ENCODE measurements at regions not wholly inside any gene's neighbourhood (a gene's known extent, or its start where the extent isn't known, plus 50 kb on each side); places are given as distances from the start of the nearest gene placed in this dataset.

DNA sequence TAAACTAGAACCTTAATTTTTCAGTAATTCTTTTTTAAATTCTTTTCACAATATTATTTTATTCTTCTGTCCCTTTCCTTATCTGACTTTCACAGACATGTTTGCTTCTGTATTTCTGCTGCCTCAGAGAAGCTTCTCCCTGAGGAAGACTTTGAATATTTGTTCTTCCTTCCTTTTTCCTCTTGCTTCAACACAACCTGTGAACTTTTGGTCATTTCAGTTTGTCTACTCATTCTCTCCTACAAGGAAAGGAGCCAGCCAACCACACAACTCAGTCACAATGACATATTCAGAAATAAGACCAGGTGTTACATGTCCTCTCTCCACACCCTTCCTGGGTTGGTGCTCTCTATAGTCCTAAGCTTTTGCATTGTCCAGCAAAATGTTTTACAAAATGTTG is 310.4 kb downstream of the TFAP2B start:
- ChIA-PET POLR2A (no interaction called here), CTCF (no interaction called here)
- no peak for DNase-seq (ENCODE audit: extremely low spot score)
- TF ChIP-seq BHLHE40 (IDR thresholded peaks at IDR 0.05; ENCODE audit: borderline replicate concordance) = no peak
- TF ChIP-seq ARNT (IDR thresholded peaks at IDR 0.05) = no peak
- no peak for TF ChIP-seq FOXA1 (IDR thresholded peaks at IDR 0.05)
- TF ChIP-seq SUZ12 (IDR thresholded peaks at IDR 0.05) = no peak
- no peak for TF ChIP-seq L3MBTL2 (conservative IDR thresholded peaks at IDR 0.05)
- no peak for TF ChIP-seq FOXK2 (IDR thresholded peaks at IDR 0.05)
- TF ChIP-seq LEF1 (IDR thresholded peaks at IDR 0.05; ENCODE audit: borderline replicate concordance) = no peak
- TF ChIP-seq CTBP1 (IDR thresholded peaks at IDR 0.05; ENCODE audit: borderline replicate concordance) = no peak
- TF ChIP-seq SP1 (IDR thresholded peaks at IDR 0.05) = no peak
- no peak for TF ChIP-seq NFRKB (IDR thresholded peaks at IDR 0.05)
- TF ChIP-seq ELF4 (IDR thresholded peaks at IDR 0.05) = no peak
- TF ChIP-seq, protein P1, sequence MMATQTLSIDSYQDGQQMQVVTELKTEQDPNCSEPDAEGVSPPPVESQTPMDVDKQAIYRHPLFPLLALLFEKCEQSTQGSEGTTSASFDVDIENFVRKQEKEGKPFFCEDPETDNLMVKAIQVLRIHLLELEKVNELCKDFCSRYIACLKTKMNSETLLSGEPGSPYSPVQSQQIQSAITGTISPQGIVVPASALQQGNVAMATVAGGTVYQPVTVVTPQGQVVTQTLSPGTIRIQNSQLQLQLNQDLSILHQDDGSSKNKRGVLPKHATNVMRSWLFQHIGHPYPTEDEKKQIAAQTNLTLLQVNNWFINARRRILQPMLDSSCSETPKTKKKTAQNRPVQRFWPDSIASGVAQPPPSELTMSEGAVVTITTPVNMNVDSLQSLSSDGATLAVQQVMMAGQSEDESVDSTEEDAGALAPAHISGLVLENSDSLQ (IDR thresholded peaks at IDR 0.05) = no peak
- TF ChIP-seq FOXM1 (IDR thresholded peaks at IDR 0.05; ENCODE audit: borderline replicate concordance) = no peak
- TF ChIP-seq TARDBP (IDR thresholded peaks at IDR 0.05) = no peak
- no peak for TF ChIP-seq HDGF (IDR thresholded peaks at IDR 0.05; ENCODE audit: borderline replicate concordance)

DNA sequence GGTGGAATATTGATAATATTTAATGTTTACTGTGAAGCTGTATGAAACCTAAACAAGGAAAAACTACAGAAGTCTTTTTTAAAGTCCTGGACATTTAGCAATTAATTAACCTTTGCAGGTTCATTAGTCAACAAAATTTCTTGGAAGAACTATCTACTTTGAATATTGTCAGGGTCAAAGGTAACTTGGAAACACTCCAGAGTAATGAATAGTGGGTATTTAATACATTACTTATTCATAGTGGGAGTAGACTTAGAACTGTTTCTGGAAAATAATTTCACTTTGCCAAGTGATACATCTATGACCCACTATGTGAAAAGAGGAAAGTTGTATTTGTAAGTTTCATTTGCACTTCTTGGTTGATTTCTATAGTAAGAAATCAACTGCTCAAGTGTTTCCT is 319.1 kb downstream of the TFAP2B start:
- ChIA-PET POLR2A (no interaction called here), CTCF (no interaction called here)
- TF ChIP-seq SP1 (IDR thresholded peaks at IDR 0.05) = no peak
- no peak for TF ChIP-seq ZNF384 (IDR thresholded peaks at IDR 0.05)
- TF ChIP-seq CTBP1 (IDR thresholded peaks at IDR 0.05; ENCODE audit: borderline replicate concordance) = no peak
- TF ChIP-seq HDGF (IDR thresholded peaks at IDR 0.05; ENCODE audit: borderline replicate concordance) = no peak
- no peak for TF ChIP-seq TARDBP (IDR thresholded peaks at IDR 0.05)
- TF ChIP-seq L3MBTL2 (conservative IDR thresholded peaks at IDR 0.05) = no peak
- TF ChIP-seq, protein P1 (IDR thresholded peaks at IDR 0.05) = no peak
- no peak for TF ChIP-seq FOXK2 (IDR thresholded peaks at IDR 0.05)
- TF ChIP-seq BHLHE40 (IDR thresholded peaks at IDR 0.05; ENCODE audit: borderline replicate concordance) = no peak
- TF ChIP-seq SUZ12 (IDR thresholded peaks at IDR 0.05) = no peak
- no peak for TF ChIP-seq ARNT (IDR thresholded peaks at IDR 0.05)
- TF ChIP-seq ELF4 (IDR thresholded peaks at IDR 0.05) = no peak
- TF ChIP-seq FOXM1 (IDR thresholded peaks at IDR 0.05; ENCODE audit: borderline replicate concordance) = no peak
- no peak for TF ChIP-seq NFRKB (IDR thresholded peaks at IDR 0.05)
- TF ChIP-seq FOXA1 (IDR thresholded peaks at IDR 0.05) = no peak
- no peak for TF ChIP-seq LEF1 (IDR thresholded peaks at IDR 0.05; ENCODE audit: borderline replicate concordance)
- DNase-seq (ENCODE audit: extremely low spot score) = no peak

DNA sequence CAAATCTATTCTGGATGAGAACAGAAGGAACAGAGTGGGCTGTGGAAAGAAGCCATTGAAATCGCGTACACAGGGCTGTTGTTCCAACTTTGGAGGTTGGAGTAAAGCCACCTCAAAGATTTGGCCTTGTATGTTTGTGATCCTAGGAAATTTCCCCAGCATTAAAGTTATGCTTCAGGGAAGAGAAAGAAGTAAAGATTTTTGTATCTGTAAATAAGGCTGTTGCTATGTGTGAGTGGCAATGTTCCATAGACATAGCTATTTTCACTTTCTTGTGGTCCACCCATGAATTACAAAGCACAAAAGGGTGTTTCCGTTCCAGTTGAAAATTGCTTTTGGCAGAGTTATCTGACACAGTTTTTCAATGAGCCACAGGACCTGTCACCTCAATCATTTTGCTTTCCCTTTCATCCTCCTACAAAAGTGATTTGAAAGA is 321.3 kb downstream of the TFAP2B start:
- POLR2A ChIA-PET = no interaction called here
- CTCF ChIA-PET = no interaction called here
- no peak for TF ChIP-seq ZNF384 (IDR thresholded peaks at IDR 0.05)
- no peak for TF ChIP-seq LEF1 (IDR thresholded peaks at IDR 0.05; ENCODE audit: borderline replicate concordance)
- no peak for TF ChIP-seq SP1 (IDR thresholded peaks at IDR 0.05)
- TF ChIP-seq FOXA1 (IDR thresholded peaks at IDR 0.05) = no peak
- no peak for TF ChIP-seq SUZ12 (IDR thresholded peaks at IDR 0.05)
- no peak for TF ChIP-seq HDGF (IDR thresholded peaks at IDR 0.05; ENCODE audit: borderline replicate concordance)
- TF ChIP-seq TARDBP (IDR thresholded peaks at IDR 0.05) = no peak
- TF ChIP-seq FOXM1 (IDR thresholded peaks at IDR 0.05; ENCODE audit: borderline replicate concordance) = no peak
- TF ChIP-seq, protein P1 (IDR thresholded peaks at IDR 0.05) = no peak
- no peak for TF ChIP-seq ELF4 (IDR thresholded peaks at IDR 0.05)
- no peak for TF ChIP-seq CTBP1 (IDR thresholded peaks at IDR 0.05; ENCODE audit: borderline replicate concordance)
- TF ChIP-seq FOXK2 (IDR thresholded peaks at IDR 0.05) = no peak
- no peak for TF ChIP-seq BHLHE40 (IDR thresholded peaks at IDR 0.05; ENCODE audit: borderline replicate concordance)
- TF ChIP-seq L3MBTL2 (conservative IDR thresholded peaks at IDR 0.05) = no peak
- TF ChIP-seq NFRKB (IDR thresholded peaks at IDR 0.05) = no peak
- no peak for TF ChIP-seq ARNT (IDR thresholded peaks at IDR 0.05)
- DNase-seq (ENCODE audit: extremely low spot score) = no peak

DNA sequence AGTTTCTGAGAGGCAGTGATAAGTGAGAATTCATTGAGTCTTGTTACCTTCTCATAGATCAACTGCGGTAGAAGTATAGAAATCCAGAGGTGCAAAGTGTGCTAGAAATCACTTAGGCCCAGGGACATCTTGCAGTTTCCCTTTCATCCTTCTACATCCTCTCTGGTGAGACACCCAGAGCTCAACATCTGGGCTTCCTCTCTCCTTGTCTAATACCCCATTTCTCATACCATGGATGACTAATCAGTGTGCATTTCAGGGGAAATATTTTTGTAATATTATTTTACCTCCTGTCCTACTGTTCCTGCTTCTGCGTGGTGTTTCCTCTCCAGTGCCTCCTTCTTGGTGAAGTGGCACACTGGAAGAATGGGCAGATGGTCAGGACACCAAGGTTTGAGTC is 322.4 kb downstream of the TFAP2B start:
- ChIA-PET CTCF (no interaction called here), POLR2A (no interaction called here)
- DNase-seq (ENCODE audit: extremely low spot score) = no peak
- TF ChIP-seq NFRKB (IDR thresholded peaks at IDR 0.05) = no peak
- TF ChIP-seq CTBP1 (IDR thresholded peaks at IDR 0.05; ENCODE audit: borderline replicate concordance) = no peak
- TF ChIP-seq L3MBTL2 (conservative IDR thresholded peaks at IDR 0.05) = no peak
- no peak for TF ChIP-seq FOXM1 (IDR thresholded peaks at IDR 0.05; ENCODE audit: borderline replicate concordance)
- TF ChIP-seq, protein P1 (IDR thresholded peaks at IDR 0.05) = no peak
- TF ChIP-seq BHLHE40 (IDR thresholded peaks at IDR 0.05; ENCODE audit: borderline replicate concordance) = no peak
- TF ChIP-seq LEF1 (IDR thresholded peaks at IDR 0.05; ENCODE audit: borderline replicate concordance) = no peak
- no peak for TF ChIP-seq FOXK2 (IDR thresholded peaks at IDR 0.05)
- no peak for TF ChIP-seq ELF4 (IDR thresholded peaks at IDR 0.05)
- no peak for TF ChIP-seq HDGF (IDR thresholded peaks at IDR 0.05; ENCODE audit: borderline replicate concordance)
- no peak for TF ChIP-seq SP1 (IDR thresholded peaks at IDR 0.05)
- TF ChIP-seq ARNT (IDR thresholded peaks at IDR 0.05) = no peak
- TF ChIP-seq TARDBP (IDR thresholded peaks at IDR 0.05) = no peak
- TF ChIP-seq ZNF384 (IDR thresholded peaks at IDR 0.05) = no peak
- TF ChIP-seq SUZ12 (IDR thresholded peaks at IDR 0.05) = no peak
- TF ChIP-seq FOXA1 (IDR thresholded peaks at IDR 0.05) = no peak

DNA sequence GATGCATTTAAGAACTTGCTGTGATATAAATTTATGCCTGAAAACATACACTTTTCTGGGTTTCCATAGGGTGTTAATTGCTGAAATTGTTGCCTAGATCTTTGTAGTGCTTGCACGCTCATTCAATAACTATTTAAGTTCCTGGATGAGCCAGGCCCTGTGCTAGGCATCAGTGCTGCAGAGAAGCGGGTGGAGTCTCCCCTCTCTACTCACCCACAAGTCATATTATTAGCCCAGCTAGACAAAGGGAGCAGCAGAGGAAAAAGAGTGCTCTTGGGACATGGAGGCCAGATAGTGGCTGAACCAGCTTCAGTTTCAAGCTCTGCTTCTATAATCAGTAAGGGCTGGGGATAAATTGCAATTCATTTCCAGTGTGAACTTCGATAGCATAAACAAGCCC is 329.1 kb downstream of the TFAP2B start:
- ChIA-PET CTCF (no interaction called here), POLR2A (no interaction called here)
- no peak for DNase-seq (ENCODE audit: extremely low spot score)
- TF ChIP-seq FOXK2 (IDR thresholded peaks at IDR 0.05) = no peak
- no peak for TF ChIP-seq SP1 (IDR thresholded peaks at IDR 0.05)
- no peak for TF ChIP-seq ELF4 (IDR thresholded peaks at IDR 0.05)
- TF ChIP-seq BHLHE40 (IDR thresholded peaks at IDR 0.05; ENCODE audit: borderline replicate concordance) = no peak
- no peak for TF ChIP-seq ZNF384 (IDR thresholded peaks at IDR 0.05)
- TF ChIP-seq TARDBP (IDR thresholded peaks at IDR 0.05) = no peak
- no peak for TF ChIP-seq FOXM1 (IDR thresholded peaks at IDR 0.05; ENCODE audit: borderline replicate concordance)
- TF ChIP-seq ARNT (IDR thresholded peaks at IDR 0.05) = no peak
- no peak for TF ChIP-seq L3MBTL2 (conservative IDR thresholded peaks at IDR 0.05)
- no peak for TF ChIP-seq FOXA1 (IDR thresholded peaks at IDR 0.05)
